HG03135 (cell line): ENCODE measurements at regions not wholly inside any gene's neighbourhood (a gene's known extent, or its start where the extent isn't known, plus 50 kb on each side); places are given as distances from the start of the nearest gene placed in this dataset.

Source experiments
- ATAC-seq: cut with Tn5 transposase; IDR thresholded peaks from one replicate; pipeline ENCODE4 v1.9.1; 2021; ENCODE audit warnings: mild to moderate bottlenecking, moderate library complexity; ENCODE audit not compliant: unreplicated experiment

- no peak for ATAC-seq
Measured at GRCh38 chr1:170271430-170272161, 125.8 kb downstream of the NTMT2 start.

DNA sequence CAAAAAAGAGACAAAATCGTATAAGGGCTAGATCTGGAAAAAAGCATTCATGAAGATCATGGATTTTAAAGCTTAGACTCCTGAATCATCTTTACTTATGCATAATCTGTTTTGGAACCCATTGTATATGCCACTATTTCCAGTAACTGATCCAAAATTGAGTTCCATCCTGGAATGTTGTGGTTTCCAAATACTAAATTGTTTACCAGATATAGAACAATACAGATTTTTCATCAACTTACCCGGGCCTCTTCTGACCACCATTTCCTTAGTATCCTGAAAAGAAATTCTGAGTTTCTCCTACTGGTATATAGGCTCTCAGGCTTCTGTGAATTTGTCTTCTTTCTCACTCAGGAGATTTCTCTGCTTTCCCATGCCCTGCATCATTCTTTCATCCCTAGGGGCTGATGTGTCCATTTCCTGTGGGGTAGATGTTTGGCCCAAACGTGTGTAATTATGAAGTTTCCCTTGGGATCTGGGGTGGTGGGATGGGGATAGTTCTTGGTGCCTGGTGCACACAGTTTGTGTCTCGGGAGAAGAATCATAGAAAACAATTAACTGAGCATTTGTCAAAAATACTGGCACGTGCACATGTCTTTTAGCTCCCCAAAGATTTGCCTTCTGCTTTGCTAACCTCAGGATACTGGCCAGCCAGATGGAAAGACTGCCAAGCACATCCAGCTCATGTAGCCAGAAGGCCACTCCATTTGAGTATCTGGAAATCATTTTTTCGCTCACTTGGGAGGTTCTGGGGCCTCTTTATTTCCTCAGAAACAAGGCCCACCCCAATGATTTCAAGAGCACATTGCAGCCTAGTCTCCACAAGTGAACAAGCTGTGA lies 127.8 kb downstream of the NTMT2 start:
- no peak for ATAC-seq

DNA sequence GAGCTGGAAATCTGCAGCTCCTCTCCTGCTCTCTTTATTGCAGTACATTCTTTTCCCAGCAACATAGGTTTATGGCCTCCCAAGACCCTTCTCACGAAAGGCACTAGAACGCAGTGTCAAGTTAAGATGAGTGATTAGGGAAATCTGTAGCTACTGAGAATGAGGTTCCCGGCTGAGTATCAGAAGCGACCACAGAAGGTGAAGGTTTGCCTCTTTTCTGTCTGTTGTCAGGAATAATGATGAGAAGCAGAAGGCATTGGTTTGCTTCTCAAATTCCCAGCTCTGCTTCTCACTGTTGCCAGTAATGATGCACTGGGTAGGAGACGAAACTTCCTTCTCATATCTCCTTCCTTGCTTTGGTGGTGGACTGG lies 128.4 kb downstream of the NTMT2 start:
- ATAC-seq: no peak

DNA sequence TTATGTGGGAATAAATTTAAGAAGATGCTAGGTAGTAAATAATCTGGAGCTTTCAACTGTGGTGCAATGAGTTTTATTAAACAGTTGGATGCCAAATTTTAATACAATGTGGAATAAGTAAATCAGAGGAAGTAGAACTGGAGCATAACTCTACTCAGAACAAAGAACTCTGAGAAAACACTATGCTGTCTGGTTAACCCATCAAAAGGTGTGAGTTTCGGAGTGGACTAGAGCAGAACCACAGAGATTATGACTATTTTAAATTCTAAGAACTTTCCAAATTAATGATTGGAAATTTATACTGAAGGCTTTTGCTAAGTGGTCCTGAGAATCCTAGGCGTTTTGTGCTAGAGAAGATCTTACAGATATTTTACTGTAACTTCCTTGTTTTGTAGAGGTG lies 132.2 kb downstream of the NTMT2 start:
- no peak for ATAC-seq

DNA sequence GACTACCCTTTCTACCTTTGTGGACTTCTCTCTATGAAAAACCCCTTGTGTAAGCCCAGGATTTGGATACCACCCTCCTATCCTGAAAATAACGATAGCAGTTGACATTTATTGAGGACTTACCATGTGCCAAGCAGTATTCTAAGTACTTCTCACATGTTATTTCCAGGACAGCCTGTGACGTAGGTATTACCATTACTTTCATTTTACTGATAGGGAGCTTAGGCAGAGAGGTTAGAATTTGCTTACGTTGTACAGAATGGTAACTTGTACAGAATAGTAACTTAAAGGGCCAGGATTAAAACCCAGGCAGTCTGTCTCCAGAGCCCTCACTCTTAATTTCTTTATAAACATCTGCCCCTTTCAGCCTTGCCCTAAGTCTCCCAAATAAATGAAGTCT lies 138.3 kb downstream of the NTMT2 start:
- ATAC-seq: no peak

DNA sequence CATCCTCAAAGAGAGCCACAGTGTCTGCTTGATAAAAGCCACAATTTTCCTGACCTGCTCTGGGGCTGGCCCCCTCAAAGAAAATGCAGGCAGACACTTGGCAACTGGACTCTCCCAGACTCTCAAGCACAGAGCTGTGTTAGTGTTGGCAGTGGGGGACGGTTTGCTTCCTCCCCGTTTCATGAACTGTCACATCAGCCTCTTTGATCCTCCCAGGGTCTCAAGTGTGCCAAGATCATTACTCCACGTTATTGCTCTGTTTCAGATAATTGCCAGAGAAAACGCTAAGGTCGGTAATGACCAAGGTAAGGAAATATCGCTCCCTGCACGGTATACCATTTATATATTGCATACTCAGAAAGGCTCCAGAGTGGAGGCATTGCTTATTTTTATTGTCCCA lies 138.8 kb downstream of the NTMT2 start:
- no peak for ATAC-seq

- no peak for ATAC-seq
Measured at GRCh38 chr1:170284951-170285350, 139.2 kb downstream of the NTMT2 start.

DNA sequence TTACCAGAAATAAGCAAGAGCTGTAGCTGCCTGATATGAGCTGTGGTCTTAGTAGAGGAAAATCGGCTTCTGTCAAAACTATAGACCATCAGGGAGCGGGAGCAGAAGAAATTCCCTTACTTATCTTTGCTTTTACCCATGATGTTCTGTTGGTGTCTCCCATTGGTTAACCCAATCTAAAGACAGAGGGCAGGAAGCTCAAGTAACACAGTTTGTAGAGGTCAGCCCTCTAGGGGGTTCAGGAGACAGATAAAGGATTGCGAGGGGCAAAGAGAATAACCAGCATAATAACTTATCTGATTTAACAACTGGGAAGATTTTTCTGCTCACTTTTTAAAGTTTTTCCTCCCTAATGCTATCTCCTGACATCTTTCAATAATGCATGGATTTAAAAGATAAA lies 142.4 kb downstream of the NTMT2 start:
- ATAC-seq: no peak

GRCh38 chr1:170290276-170290675 lies 144.5 kb downstream of the NTMT2 start:
- no peak for ATAC-seq

DNA sequence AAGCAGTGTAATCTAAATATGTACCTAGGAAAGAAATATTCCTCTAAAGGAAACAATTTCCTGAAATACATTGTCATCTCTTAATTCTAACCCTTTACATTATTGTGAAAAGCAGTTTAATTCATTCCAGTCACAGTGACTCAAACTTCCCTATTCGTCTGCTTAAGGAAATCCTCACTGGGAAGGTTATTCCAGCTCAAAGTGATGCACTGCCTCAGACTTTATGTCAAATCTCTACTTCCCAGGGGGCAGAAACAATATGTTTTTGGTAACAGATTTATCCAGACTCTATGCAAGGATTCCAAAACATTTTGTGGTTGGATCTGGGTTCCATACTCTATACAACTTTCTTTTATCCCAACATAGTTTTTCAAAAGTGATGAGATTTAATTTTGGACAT lies 145.2 kb downstream of the NTMT2 start:
- ATAC-seq: no peak

GRCh38 chr1:170291516-170291915 lies 145.8 kb downstream of the NTMT2 start:
- no peak for ATAC-seq

- ATAC-seq: no peak
Measured at GRCh38 chr1:170296211-170296610, 150.5 kb downstream of the NTMT2 start.

GRCh38 chr1:170296642-170297041 lies 150.9 kb downstream of the NTMT2 start:
- no peak for ATAC-seq

- no peak for ATAC-seq
Measured at GRCh38 chr1:170301596-170301995, 155.8 kb downstream of the NTMT2 start.

DNA sequence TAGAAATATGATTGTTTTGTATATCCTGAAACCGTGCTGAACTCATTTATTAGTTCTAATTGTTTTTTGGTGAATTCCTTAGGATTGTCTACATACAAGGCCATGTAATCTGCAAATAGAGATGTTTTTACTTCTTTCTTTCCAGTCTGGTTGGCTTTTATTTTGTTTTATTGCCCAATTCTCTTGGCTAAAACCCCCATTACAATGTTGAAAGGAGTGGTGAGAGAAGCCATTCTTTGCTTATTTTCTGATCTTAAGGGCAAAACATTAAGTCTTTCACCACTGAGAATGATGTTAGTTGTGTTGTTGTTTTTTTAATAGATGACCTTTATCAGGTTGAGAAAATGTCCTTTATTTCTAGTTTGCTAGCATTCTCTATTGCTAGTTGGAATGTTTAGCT lies 157.3 kb downstream of the NTMT2 start:
- no peak for ATAC-seq

DNA sequence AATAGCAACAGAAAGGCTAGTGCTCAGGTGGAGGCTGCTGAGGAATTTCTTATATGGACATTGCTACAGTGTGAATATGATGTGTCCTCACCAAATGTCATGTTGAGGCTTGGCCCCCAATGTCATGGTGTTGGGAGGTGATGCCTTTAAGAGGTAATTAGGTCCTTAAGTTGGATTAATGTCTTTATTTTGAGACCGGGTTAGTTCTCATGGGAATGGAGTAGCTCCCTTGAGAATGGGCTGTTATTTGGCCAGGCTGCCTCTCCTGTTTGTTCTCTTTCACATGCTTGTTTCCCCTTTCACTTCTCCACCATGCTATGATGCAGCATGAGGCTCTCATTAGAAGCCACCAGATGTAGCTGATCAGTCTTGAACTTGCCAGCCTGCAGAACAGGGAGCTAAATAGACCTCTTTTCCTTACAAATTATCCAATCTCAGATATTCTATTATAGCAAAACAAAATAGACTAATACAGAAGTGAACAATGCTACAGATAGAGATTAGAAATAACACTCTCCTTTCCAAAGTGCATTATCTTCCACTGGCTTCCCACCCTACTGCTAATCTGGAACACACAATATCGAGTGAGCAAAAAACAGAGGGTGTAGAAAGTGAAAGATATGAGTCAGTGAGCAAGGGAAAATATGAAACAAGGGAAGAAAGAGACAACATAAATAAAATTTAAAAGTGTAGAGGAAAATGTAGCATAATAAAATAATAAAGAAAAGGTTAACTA lies 160.2 kb downstream of the NTMT2 start:
- no peak for ATAC-seq

DNA sequence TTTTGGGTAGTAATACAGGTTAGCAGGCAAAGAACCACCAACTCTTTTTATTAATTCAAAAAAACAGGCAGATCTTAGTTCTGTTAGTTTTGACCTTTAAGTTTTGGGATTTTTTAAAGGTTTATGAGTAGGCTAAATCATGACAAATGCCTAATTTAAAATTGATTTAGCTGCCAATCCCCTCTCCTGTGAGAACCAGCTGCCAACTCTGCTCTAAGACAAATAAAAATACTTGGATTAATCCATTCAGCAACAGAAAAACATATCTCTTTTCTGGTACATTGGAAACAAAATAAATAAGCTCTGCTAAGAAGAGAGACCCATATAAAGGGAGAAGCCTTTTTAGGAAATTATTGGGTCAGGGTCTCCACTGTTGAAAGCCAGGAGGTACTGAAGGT lies 160.8 kb downstream of the NTMT2 start:
- ATAC-seq: no peak

DNA sequence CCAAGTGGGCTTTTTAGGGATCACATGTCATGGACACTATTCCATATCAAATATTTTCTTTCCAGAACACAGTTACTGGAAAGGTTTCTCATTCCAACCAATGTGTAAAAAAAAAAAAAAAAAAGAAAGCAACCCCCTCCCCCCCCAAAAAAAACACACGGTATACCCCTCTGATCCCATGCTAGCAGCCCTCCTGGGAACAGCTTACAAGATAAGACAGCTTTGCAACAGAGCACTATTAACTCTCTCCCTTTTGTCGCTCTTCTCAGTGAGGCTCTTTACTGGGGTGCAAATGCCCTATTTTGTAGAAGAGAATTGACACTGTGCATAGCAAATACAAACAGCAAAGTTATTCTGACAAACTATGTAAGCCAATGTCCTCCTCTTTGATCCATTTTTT lies 161.2 kb downstream of the NTMT2 start:
- no peak for ATAC-seq

DNA sequence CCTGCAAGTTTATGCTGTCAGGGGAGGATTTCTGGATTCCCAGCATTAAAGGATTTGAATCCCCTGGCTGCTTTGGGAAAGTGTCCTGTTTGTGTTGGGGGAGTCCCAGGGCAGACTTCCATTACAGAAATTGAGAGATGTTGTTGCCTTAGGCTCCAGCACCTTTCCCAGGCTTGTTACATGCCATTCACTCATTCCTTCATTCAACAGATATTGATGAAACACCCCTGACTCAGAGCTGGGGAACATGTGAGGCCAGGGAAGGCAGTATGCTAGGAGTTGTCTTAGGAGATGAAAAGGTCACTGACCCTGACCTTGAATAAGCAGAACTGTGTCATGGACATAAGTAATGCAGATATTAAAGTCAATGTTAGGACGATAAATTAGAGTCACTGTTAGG lies 161.7 kb downstream of the NTMT2 start:
- no peak for ATAC-seq

- no peak for ATAC-seq
Measured at GRCh38 chr1:170309389-170310013, 163.7 kb downstream of the NTMT2 start.

DNA sequence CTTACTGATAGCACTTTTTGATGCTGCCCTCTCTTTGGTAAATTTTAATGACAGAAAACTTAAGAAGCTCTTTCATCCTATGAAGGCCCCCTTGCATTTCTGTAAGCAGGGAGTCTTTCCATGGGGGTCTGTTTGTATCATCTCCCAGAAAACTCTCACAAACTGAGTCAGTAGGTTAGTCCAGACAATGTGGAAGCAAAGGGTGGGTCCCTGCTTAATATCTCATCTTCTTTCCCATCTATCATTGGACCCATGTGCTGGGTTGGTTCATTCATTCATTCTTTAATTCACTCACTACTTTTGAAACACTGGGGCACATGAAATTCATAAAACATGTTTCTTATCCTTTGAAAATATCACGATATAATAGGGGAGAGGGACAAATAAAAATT lies 164.3 kb downstream of the NTMT2 start:
- ATAC-seq: no peak
